ENCODE measurements at regions not wholly inside any gene's neighbourhood (a gene's known extent, or its start where the extent isn't known, plus 50 kb on each side); places are given as distances from the start of the nearest gene placed in this dataset.

DNA sequence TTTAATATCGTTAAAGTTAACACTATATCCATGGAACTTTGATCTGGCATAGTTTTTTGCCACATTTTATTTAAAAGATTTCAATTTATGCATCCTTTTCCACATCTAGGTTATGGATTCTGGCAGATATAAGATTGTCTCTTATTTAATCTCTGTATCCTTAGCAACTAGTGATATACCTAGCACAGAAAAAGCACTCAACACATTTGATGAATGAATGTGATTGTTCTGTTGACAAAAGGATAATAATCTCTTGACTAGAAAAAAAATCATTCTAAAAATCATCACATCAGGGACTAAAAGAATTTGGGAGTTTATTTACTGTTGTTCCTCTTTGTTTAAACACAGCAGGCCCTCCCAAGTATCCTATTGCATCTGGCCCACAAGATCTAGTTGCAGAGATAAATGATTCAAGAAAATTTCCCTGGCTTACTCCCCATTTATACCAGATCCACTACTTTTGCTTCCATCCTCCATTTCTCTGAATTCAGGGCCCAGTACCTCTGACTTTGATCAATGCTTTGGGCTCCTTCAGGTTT lies 84.0 kb upstream of the C1GALT1 start:
- no peaks in the 10 kb centered on the region for H3K27me3 ChIP-seq (ENCODE audit: control insufficient read depth in 5 of 5, insufficient read depth in 4 of 5, low read length in 5 of 5)
- no peak overlapping the region for H3K4me3 ChIP-seq (ENCODE audit: low read depth in 1 of 5, low read length in 5 of 5)
- H3K27ac ChIP-seq (ENCODE audit: low read depth, low read length) = no peak overlapping the region
- H3K36me3 ChIP-seq (ENCODE audit: control insufficient read depth in 5 of 5, insufficient read depth in 5 of 5, low read length in 5 of 5) = no peaks in the 10 kb centered on the region
- H3K4me1 ChIP-seq (ENCODE audit: control insufficient read depth in 5 of 5, insufficient read depth in 5 of 5, low read length in 5 of 5) = peaks cover 2 to 16% (median 13%) of the 10 kb centered on the region in 5 donors
- H3K9ac ChIP-seq (ENCODE audit: low read length in 5 of 5) = no peak overlapping the region
- H3K9me3 ChIP-seq (ENCODE audit: control insufficient read depth in 5 of 5, low read length in 5 of 5) = no peaks in the 10 kb centered on the region

DNA sequence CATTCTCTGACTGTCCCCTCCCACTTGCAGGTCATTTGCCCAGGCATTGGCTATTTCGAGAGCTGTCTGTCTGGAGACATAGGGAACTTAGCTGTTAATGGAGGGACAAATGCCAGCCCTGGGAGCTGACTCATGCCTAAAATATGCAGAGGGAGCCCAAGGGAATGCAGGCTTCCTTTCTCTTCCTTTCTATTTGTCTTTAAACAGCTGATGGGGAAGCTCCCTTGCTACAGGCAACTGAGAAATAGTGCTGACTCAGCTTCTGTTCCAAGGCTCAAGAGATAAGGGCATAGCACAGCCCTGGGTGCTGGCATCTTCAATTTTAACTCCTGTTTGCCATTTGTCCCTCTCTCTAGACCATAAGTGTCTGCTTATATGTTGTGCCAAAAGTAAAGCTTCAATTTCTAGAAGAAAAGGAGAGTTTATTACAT lies 82.7 kb upstream of the C1GALT1 start:
- H3K27ac ChIP-seq (ENCODE audit: low read depth, low read length) = no peak overlapping the region

DNA sequence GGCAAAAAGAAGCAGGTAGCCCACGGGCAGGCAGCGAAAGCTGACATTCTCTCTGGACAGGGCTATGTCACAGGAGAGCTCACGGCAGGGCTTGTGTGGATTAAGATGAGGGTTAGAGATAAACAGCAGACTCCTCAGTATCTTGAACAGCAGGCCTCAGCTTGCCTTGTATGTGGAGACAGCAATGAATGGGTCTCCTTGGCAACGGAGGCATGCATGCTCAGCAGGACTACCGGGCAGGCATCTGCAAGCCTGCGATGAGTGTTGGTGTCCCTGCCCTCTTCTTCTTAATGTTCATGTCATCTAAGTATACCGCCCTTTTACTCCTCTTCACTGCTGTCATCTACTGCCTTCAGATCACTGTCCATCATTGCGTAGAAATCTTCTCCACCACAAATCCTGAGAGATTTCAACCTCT lies 81.9 kb upstream of the C1GALT1 start:
- Histone ChIP-seq H3K9me3 (ENCODE audit: control insufficient read depth in 5 of 5, low read length in 5 of 5) (no peaks in the 10 kb centered on the region), H3K27ac (ENCODE audit: low read depth, low read length) (no peak overlapping the region), H3K27me3 (ENCODE audit: control insufficient read depth in 5 of 5, insufficient read depth in 4 of 5, low read length in 5 of 5) (no peaks in the 10 kb centered on the region), H3K4me3 (ENCODE audit: low read depth in 1 of 5, low read length in 5 of 5) (no peak overlapping the region), H3K9ac (ENCODE audit: low read length in 5 of 5) (no peak overlapping the region), H3K36me3 (ENCODE audit: control insufficient read depth in 5 of 5, insufficient read depth in 5 of 5, low read length in 5 of 5) (no peaks in the 10 kb centered on the region), H3K4me1 (ENCODE audit: control insufficient read depth in 5 of 5, insufficient read depth in 5 of 5, low read length in 5 of 5) (peaks cover 2 to 16% (median 13%) of the 10 kb centered on the region in 5 donors)

More for the DNA sequence above, 82.7 kb upstream of the C1GALT1 start:
- no peaks in the 10 kb centered on the region for H3K27me3 ChIP-seq (ENCODE audit: control insufficient read depth in 5 of 5, insufficient read depth in 4 of 5, low read length in 5 of 5)
- no peak overlapping the region for H3K9ac ChIP-seq (ENCODE audit: low read length in 5 of 5)
- no peaks in the 10 kb centered on the region for H3K9me3 ChIP-seq (ENCODE audit: control insufficient read depth in 5 of 5, low read length in 5 of 5)
- no peak overlapping the region for H3K4me3 ChIP-seq (ENCODE audit: low read depth in 1 of 5, low read length in 5 of 5)
- H3K36me3 ChIP-seq (ENCODE audit: control insufficient read depth in 5 of 5, insufficient read depth in 5 of 5, low read length in 5 of 5) = no peaks in the 10 kb centered on the region
- peaks cover 2 to 16% (median 13%) of the 10 kb centered on the region in 5 donors for H3K4me1 ChIP-seq (ENCODE audit: control insufficient read depth in 5 of 5, insufficient read depth in 5 of 5, low read length in 5 of 5)

DNA sequence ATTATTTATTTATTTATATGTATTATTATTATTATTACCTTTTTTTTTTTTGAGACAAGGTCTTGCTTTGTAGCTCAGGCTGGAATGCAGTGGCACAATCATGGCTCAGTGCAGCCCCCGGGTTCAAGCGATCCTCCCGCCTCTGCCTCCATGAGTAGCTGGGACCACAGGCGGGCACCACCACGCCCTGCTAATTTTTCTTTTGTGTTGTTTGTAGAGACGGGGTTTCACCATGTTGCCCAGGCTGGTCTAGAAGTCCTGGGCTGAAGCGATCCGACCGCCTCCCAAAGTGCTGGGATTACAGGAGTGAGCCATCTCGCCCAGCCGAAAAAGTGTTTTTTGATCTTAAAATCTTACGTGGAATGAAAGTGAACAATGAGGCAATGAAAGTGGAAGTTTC lies 79.4 kb upstream of the C1GALT1 start:
- H3K9ac ChIP-seq (ENCODE audit: low read length in 5 of 5) = peak overlapping the region in 1 of 5 donors; percentile 54
- peak overlapping the region in 2 of 5 donors; percentile 12 to 32 for H3K4me3 ChIP-seq (ENCODE audit: low read depth in 1 of 5, low read length in 5 of 5)
- H3K9me3 ChIP-seq (ENCODE audit: control insufficient read depth in 5 of 5, low read length in 5 of 5) = no peaks in the 10 kb centered on the region
- H3K27ac ChIP-seq (ENCODE audit: low read depth, low read length) = no peak overlapping the region
- no peaks in the 10 kb centered on the region for H3K36me3 ChIP-seq (ENCODE audit: control insufficient read depth in 5 of 5, insufficient read depth in 5 of 5, low read length in 5 of 5)
- peaks cover 2 to 16% (median 15%) of the 10 kb centered on the region in 5 donors for H3K4me1 ChIP-seq (ENCODE audit: control insufficient read depth in 5 of 5, insufficient read depth in 5 of 5, low read length in 5 of 5)
- H3K27me3 ChIP-seq (ENCODE audit: control insufficient read depth in 5 of 5, insufficient read depth in 4 of 5, low read length in 5 of 5) = no peaks in the 10 kb centered on the region

DNA sequence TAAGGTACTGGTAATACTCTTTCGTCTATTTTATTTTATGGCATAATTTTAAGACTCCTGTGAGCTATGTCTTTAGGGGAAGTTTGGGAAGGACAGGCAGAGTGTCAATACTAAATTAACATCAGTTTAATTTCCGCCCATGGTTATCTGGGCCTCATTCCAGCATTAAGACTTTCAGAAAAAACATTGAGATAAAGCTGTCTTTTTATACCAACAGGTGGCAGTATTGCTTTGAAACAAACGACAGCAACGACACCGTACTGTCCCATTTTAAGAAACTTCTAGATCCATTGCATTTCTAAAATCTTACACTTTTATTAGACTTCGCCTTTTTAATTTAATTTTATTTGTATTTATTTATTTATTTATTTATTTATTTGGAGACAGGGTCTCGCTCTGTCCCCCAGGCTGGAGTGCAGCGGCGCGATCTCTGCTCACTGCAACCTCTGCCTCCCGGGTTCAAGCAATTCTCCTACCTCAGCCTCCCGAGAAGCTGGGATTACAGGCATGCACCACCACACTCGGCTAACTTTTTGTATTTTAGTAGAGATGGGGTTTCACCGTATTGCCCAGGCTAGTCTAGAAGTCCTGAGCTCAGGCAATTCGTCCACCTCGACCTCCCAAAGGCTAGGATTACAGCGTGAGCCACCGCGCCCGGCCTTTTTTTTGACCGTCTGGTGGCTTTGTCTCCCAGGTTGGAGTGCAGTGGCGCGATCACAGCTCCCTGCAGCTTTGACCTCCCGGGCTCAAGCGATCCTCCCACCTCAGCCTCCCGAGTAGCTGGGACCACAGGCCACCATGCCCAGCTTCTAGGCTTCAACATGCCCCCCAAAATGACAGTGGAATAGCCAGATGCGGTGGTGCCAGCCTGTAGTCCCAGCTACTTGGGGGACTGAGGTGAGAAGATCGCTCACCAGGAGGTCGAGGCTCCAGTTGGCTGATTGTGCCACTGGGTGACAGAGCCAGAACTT lies 78.7 kb upstream of the C1GALT1 start:
- H3K9ac ChIP-seq (ENCODE audit: low read length in 5 of 5) = peak overlapping the region in 1 of 5 donors; percentile 54
- H3K4me3 ChIP-seq (ENCODE audit: low read depth in 1 of 5, low read length in 5 of 5) = peak overlapping the region in 2 of 5 donors; percentile 12 to 32
- no peaks in the 10 kb centered on the region for H3K36me3 ChIP-seq (ENCODE audit: control insufficient read depth in 5 of 5, insufficient read depth in 5 of 5, low read length in 5 of 5)
- peaks cover 2 to 16% (median 15%) of the 10 kb centered on the region in 5 donors for H3K4me1 ChIP-seq (ENCODE audit: control insufficient read depth in 5 of 5, insufficient read depth in 5 of 5, low read length in 5 of 5)
- H3K27ac ChIP-seq (ENCODE audit: low read depth, low read length) = no peak overlapping the region
- no peaks in the 10 kb centered on the region for H3K9me3 ChIP-seq (ENCODE audit: control insufficient read depth in 5 of 5, low read length in 5 of 5)
- H3K27me3 ChIP-seq (ENCODE audit: control insufficient read depth in 5 of 5, insufficient read depth in 4 of 5, low read length in 5 of 5) = no peaks in the 10 kb centered on the region

DNA sequence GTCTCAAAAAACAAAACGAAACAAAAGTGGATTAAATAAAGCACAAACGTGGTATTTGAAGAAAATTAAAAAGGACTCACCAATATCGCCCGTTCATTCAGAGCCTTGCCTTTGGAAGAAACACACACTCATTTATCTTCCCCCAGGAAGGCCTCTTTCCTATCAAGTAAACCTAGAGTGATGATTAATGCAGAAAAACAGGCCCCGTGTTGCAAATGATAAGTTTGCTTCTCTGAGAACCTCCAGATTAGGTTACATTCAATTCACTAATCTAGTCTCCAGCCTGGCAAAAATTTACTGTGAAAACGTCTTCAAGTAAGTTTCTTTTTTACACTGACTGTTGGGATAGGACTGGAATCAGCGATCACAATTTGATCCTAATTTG lies 78.0 kb upstream of the C1GALT1 start:
- H3K4me1 ChIP-seq (ENCODE audit: control insufficient read depth in 5 of 5, insufficient read depth in 5 of 5, low read length in 5 of 5) = peaks cover 2 to 15% (median 13%) of the 10 kb centered on the region in 5 donors
- no peak overlapping the region for H3K9ac ChIP-seq (ENCODE audit: low read length in 5 of 5)
- no peak overlapping the region for H3K27ac ChIP-seq (ENCODE audit: low read depth, low read length)
- H3K4me3 ChIP-seq (ENCODE audit: low read depth in 1 of 5, low read length in 5 of 5) = no peak overlapping the region
- H3K9me3 ChIP-seq (ENCODE audit: control insufficient read depth in 5 of 5, low read length in 5 of 5) = peaks cover 0 to 5% (median 0%) of the 10 kb centered on the region in 5 donors
- no peaks in the 10 kb centered on the region for H3K27me3 ChIP-seq (ENCODE audit: control insufficient read depth in 5 of 5, insufficient read depth in 4 of 5, low read length in 5 of 5)
- no peaks in the 10 kb centered on the region for H3K36me3 ChIP-seq (ENCODE audit: control insufficient read depth in 5 of 5, insufficient read depth in 5 of 5, low read length in 5 of 5)

DNA sequence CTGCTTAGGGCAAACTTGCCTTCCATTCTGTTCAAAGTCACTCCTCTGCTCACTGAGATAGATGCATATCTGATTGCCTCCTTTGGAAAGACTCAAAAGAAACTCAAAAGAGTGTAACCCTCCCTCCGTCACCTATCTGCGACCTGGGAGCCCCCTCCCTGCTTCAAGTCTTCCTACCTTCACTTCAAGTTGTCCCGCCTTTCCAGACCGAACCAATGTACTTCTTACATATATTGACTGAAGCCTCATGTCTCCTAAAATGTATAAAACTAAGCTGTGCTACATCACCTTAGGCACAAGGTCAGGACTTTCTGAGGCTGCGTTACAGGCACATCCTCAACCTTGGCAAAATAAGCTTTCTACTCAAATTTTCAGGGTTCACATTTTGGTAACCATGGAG lies 77.4 kb upstream of the C1GALT1 start:
- Histone ChIP-seq H3K36me3 (ENCODE audit: control insufficient read depth in 5 of 5, insufficient read depth in 5 of 5, low read length in 5 of 5) (no peaks in the 10 kb centered on the region), H3K4me1 (ENCODE audit: control insufficient read depth in 5 of 5, insufficient read depth in 5 of 5, low read length in 5 of 5) (peaks cover 2 to 8% (median 6%) of the 10 kb centered on the region in 5 donors), H3K27ac (ENCODE audit: low read depth, low read length) (no peak overlapping the region), H3K27me3 (ENCODE audit: control insufficient read depth in 5 of 5, insufficient read depth in 4 of 5, low read length in 5 of 5) (no peaks in the 10 kb centered on the region), H3K9ac (ENCODE audit: low read length in 5 of 5) (no peak overlapping the region), H3K4me3 (ENCODE audit: low read depth in 1 of 5, low read length in 5 of 5) (no peak overlapping the region), H3K9me3 (ENCODE audit: control insufficient read depth in 5 of 5, low read length in 5 of 5) (peaks cover 0 to 5% (median 0%) of the 10 kb centered on the region in 5 donors)

DNA sequence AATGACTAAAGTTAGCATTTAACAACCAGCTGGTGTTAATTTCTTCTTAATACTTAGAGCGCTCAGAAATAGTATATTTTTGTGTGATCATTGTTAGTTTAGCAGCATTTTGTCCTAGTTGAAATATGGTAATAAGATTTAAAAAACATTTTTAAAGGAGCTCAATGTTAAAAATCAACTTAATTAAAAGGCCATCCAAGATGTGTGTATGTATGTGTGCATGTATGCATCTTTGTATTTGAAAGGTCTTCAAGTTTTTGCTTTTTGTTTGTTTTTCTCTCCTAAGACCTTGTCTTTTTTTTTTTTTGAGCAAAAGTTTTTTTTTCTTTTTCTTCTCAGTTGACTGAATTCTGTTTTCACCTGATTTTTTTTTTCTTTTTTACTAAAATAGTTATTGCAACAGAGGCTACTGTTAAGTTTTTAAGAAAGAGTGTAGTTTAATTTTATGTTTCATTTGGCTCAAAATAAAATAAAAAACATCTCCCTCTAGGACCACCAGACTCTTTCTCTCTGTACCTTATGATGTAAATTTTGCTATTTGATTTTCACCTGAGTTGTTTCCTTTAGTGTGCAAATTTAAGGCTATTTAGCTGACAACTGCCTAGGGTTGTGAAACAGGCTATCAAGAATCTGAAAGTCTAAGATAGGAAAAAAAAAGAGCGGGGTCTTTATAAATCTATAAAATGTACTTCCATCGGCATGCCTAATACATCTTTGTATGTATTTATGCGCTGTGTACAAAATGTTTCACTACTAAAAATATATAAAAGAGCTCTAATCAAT lies 76.4 kb upstream of the C1GALT1 start:
- Histone ChIP-seq H3K9me3 (ENCODE audit: control insufficient read depth in 5 of 5, low read length in 5 of 5) (peaks cover 0 to 5% (median 0%) of the 10 kb centered on the region in 5 donors), H3K36me3 (ENCODE audit: control insufficient read depth in 5 of 5, insufficient read depth in 5 of 5, low read length in 5 of 5) (no peaks in the 10 kb centered on the region), H3K27me3 (ENCODE audit: control insufficient read depth in 5 of 5, insufficient read depth in 4 of 5, low read length in 5 of 5) (no peaks in the 10 kb centered on the region), H3K4me3 (ENCODE audit: low read depth in 1 of 5, low read length in 5 of 5) (no peak overlapping the region), H3K27ac (ENCODE audit: low read depth, low read length) (no peak overlapping the region), H3K4me1 (ENCODE audit: control insufficient read depth in 5 of 5, insufficient read depth in 5 of 5, low read length in 5 of 5) (peaks cover 0 to 6% (median 3%) of the 10 kb centered on the region in 5 donors), H3K9ac (ENCODE audit: low read length in 5 of 5) (no peak overlapping the region)

DNA sequence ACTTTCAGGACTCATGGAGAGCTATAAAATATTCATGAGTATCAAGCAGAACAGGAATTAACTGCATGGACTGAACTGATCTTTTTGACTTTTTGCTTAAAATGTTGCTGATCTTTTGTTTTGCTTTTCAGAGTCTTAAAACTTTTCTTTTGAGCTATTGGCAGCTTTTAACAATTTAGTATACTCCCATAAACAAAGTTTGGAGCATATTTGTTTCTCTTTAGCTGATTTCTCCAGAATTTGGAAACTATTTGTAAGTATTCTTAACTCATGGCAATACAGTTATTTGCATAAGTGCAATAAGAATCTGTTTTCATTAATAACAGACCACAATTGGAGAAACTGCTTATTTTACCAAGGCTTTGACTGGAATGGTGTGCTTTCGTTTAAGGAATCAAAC lies 73.4 kb upstream of the C1GALT1 start:
- H3K9ac ChIP-seq (ENCODE audit: low read length in 5 of 5) = no peak overlapping the region
- H3K9me3 ChIP-seq (ENCODE audit: control insufficient read depth in 5 of 5, low read length in 5 of 5) = peaks cover 0 to 5% (median 0%) of the 10 kb centered on the region in 5 donors
- H3K27me3 ChIP-seq (ENCODE audit: control insufficient read depth in 5 of 5, insufficient read depth in 4 of 5, low read length in 5 of 5) = no peaks in the 10 kb centered on the region
- H3K36me3 ChIP-seq (ENCODE audit: control insufficient read depth in 5 of 5, insufficient read depth in 5 of 5, low read length in 5 of 5) = no peaks in the 10 kb centered on the region
- no peak overlapping the region for H3K27ac ChIP-seq (ENCODE audit: low read depth, low read length)
- H3K4me1 ChIP-seq (ENCODE audit: control insufficient read depth in 5 of 5, insufficient read depth in 5 of 5, low read length in 5 of 5) = peaks cover 0 to 2% (median under 1%) of the 10 kb centered on the region in 5 donors
- H3K4me3 ChIP-seq (ENCODE audit: low read depth in 1 of 5, low read length in 5 of 5) = no peak overlapping the region
